HL-60 (cell line): ENCODE measurements at regions not wholly inside any gene's neighbourhood (a gene's known extent, or its start where the extent isn't known, plus 50 kb on each side); places are given as distances from the start of the nearest gene placed in this dataset.

ENCODE experiments used
- POLR2AphosphoS5 ChIP-seq: IDR thresholded peaks from 2 replicates; pipeline ENCODE4 v1.6.1; 2012; ENCODE audit warnings: low read depth
- REST ChIP-seq: IDR thresholded peaks from 2 replicates; pipeline ENCODE4 v1.6.1; 2012; ENCODE audit warnings: low read depth; ENCODE audit not compliant: insufficient replicate concordance
- TF ChIP-seq, protein P1 (sequence below): IDR thresholded peaks from one replicate; pipeline ENCODE4 v1.5.1; 2011; ENCODE audit warnings: low read length, control low read depth, inconsistent platforms; ENCODE audit not compliant: insufficient read depth

DNA sequence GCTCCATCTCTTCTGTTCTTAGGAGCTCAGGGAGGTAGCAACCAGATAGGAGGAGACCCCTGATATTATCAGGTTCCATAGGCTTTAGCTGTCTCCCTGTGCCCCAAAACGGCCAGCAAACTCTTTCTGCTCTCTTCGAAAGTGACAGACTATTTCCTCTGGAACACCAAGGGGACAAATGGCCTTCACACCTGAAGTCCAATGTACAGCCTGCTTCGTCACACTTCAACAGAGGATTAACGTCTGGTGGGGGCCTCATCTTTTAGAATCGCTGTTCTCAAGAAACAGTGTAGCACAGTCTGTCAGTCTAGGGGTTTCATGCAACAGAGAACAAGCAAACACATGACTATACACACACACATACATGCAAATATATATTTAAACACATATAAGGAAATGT is 152.4 kb upstream of the SETMAR start:
- TF ChIP-seq, protein P1, sequence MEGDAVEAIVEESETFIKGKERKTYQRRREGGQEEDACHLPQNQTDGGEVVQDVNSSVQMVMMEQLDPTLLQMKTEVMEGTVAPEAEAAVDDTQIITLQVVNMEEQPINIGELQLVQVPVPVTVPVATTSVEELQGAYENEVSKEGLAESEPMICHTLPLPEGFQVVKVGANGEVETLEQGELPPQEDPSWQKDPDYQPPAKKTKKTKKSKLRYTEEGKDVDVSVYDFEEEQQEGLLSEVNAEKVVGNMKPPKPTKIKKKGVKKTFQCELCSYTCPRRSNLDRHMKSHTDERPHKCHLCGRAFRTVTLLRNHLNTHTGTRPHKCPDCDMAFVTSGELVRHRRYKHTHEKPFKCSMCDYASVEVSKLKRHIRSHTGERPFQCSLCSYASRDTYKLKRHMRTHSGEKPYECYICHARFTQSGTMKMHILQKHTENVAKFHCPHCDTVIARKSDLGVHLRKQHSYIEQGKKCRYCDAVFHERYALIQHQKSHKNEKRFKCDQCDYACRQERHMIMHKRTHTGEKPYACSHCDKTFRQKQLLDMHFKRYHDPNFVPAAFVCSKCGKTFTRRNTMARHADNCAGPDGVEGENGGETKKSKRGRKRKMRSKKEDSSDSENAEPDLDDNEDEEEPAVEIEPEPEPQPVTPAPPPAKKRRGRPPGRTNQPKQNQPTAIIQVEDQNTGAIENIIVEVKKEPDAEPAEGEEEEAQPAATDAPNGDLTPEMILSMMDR, result no peak
- TF ChIP-seq REST (no peak), POLR2AphosphoS5 (no peak)
